ENCODE measurements at regions not wholly inside any gene's neighbourhood (a gene's known extent, or its start where the extent isn't known, plus 50 kb on each side); places are given as distances from the start of the nearest gene placed in this dataset.

DNA sequence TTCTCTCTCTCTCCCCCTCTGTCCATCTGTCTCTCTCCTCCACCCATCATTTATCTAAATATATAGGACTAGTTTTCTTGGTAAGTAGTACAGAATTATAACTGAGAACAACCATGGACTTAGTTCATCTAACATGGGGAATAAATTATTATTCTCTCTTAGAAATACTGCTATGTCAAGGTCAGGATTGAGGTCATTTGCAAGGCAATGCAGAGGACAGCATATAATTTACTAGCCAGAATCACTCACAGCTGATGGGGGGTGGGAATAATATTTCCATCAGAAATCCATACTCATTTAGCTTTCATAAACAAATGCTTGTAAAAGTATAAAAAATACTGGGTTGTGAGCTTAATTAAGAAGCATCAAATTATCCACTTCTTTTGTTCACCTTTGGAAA, 553.9 kb upstream of the POU3F2 start:
- no peak for TF ChIP-seq CTCF (IDR thresholded peaks at IDR 0.05; ENCODE audit: low read depth, low read length, poor library complexity, severe bottlenecking)
- TF ChIP-seq EZH2phosphoT487 (IDR thresholded peaks at IDR 0.05; ENCODE audit: borderline replicate concordance, low read length) = no peak
